HEK293T (cell line): ENCODE measurements at regions not wholly inside any gene's neighbourhood (a gene's known extent, or its start where the extent isn't known, plus 50 kb on each side); places are given as distances from the start of the nearest gene placed in this dataset.

Experiments used
- BHLHE40 ChIP-seq: fragments of 450-650 bp; IDR thresholded peaks from 2 replicates; pipeline ENCODE4 v1.6.1; 2016; ENCODE audit warnings: mild to moderate bottlenecking, moderate library complexity, borderline replicate concordance
- ELF4 ChIP-seq: fragments of 450-650 bp; IDR thresholded peaks from 2 replicates; pipeline ENCODE4 v1.6.1; 2017; ENCODE audit warnings: antibody characterized with exemption
- FOXM1 ChIP-seq: fragments of 450-650 bp; IDR thresholded peaks from 2 replicates; pipeline ENCODE4 v1.6.1; 2017; ENCODE audit warnings: mild to moderate bottlenecking, borderline replicate concordance
- ZNF384 ChIP-seq: fragments of 450-650 bp; IDR thresholded peaks from 2 replicates; pipeline ENCODE4 v1.6.1; 2016

GRCh38 chr4:62822306-62822705, 1586.9 kb downstream of the TECRL start:
- no peak for TF ChIP-seq FOXM1
- TF ChIP-seq ELF4: no peak
- TF ChIP-seq BHLHE40: no peak
- no peak for TF ChIP-seq ZNF384
